GM19238 (cell line): ENCODE measurements at regions not wholly inside any gene's neighbourhood (a gene's known extent, or its start where the extent isn't known, plus 50 kb on each side); places are given as distances from the start of the nearest gene placed in this dataset.
"Not testable (repeated sequence)": the region's sequence is repeated elsewhere in the genome, so short reads cannot be mapped to it uniquely, and the experiment has no call there.

Experiments
- DNase-seq: peaks from one replicate; pipeline ENCODE4 v3.0.0; 2011; ENCODE audit warnings: low spot score; ENCODE audit not compliant: insufficient read length

DNA sequence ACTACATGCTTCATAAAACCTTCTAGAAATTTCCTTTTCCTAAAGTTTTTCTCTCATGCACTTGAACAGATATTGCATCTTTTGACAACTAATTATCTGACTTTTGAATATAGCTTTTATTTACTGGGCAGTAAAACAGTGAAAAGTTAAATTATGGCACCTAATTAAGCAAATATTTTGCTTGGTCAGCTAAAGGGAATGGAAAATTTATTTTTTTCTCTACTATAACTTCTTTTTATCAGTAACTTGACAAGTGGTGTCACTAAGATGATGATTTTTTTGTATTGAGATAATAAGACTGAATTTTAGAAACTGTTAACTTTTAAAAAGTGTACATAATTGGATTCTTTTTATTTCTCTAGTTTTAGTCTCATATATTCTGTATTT, 351.6 kb downstream of the PIK3C3 start:
- DNase-seq: no peak

DNA sequence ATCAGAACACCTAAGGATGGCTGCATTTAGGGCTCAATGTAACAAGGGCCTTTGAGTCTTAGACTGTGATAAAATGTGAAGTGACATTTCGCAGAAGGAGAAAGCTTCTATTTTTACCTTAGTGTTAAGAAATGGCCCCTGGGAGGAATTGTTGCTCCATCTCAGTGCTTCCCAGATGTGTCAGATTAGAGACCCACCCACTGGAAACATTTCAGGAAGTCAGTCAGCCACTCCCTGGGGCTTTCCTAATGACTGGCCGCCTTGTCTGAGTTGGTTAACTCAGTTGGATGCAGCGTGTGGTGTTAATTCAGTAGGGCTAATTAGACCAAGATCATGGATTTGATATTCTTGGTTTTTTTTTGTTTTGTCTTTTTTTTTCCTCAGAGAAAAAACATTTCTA, 355.9 kb downstream of the PIK3C3 start:
- no peak for DNase-seq

DNA sequence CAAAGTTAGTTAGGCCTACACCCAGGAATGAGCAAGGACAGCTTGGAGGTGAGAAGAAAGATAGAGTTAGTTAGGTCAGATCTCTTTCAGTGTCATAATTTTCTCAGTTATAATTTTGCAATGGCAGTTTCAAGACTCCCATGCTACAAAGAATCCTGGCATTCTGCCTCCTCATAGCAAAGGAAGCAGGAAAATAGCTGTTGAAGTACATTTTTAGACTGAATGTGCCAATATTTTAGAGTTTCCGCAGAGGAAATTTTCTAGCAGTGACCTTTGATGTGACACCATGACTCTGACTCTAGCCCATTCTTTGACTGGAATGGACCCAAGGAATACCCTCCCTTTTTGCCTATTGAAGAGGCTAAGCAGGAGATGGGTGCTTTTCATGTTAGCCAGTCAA, 371.7 kb downstream of the PIK3C3 start:
- no peak for DNase-seq

DNA sequence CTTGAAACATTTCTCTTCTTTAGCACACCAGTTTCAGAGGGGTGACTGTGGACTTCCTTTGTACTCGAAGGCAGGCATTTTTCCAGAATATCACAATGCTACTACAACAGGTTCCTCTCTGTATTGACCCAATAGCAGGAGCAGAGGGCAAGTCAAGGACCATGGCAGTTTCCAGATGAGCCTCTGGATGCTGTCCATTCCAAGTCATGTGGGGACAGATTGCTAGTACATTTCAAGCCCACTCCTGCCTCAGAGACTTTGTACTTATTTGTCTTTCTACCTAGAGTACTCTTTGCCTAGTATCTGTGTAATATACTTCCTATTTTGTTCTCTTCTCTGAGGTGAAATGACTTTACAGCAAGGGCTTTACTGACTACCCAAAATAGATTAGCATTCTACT, 373.9 kb downstream of the PIK3C3 start:
- DNase-seq: no peak

DNA sequence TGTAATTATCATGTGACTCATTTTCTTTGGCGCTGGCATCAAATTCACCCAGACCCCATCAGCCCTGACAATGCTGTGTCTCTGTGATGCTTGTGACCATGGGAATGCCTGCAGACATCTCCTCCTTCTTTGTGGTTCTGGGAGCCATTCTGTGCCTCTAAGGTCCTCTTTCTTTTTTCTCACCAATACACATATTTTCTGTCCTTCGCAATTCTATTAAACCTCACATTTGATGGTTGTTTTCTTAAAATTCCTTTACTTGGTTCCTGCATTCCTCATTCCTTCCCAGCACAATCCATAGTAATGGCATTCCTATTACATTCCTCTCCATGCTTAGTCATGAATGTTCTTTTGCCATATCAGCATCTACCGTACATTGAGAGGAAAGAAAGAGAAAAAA, 375.3 kb downstream of the PIK3C3 start:
- no peak for DNase-seq

DNA sequence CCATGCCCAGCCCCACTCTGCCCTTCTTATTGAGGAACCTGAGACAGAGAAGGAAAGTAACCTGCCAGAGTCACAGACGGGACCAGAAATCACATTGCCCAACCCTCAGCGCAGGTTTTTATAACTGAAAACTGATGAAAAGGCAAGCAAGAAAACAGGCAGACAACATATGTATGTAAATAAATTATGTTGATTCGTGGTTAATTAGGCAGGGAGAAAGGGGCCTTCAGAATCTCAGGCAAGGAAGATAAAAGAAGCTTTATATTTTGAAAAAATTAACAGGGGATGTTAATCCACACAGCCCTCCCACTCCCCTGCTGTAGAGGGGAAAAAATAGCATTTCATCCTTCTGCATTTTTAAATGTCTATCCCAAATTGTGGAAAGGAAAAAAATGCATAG, 378.5 kb downstream of the PIK3C3 start:
- DNase-seq: no peak

DNA sequence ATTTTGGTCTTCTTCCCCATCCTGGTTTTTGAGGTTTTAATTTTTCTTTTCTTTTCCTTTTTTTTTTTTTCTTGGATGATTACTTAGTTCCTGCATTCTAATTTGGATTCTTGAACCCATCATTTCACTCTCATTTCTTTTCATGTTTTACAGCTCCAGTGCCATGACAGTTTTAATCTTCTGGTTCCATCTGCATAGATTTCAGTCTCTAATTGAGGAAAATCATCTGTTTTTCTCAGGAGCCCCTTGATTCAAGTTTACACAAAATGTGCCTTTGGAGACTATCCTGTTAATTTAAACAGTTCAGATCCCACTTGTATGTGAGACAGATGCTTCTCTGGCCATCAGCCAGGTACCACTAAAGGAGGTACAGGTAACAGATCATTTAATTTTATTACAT, 379.9 kb downstream of the PIK3C3 start:
- no peak for DNase-seq

DNA sequence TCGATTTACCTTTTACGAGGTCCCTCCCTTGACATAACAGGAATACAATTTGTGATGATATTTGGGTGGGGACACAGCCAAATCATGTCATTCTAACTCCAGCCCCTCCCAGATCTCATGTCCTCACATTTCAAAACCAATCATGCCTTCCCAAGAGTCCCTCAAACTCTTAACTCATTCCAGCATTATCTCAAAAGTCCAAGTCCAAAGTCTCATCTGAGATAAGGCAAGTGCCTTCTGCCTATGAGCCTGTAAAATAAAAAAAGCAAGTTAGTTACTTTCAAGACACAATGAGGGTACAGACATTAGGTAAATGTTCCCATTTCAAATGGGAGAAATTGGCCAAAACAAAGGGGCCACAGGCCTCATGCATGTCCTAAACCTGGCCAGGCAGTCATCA, 381.1 kb downstream of the PIK3C3 start:
- no peak for DNase-seq

DNA sequence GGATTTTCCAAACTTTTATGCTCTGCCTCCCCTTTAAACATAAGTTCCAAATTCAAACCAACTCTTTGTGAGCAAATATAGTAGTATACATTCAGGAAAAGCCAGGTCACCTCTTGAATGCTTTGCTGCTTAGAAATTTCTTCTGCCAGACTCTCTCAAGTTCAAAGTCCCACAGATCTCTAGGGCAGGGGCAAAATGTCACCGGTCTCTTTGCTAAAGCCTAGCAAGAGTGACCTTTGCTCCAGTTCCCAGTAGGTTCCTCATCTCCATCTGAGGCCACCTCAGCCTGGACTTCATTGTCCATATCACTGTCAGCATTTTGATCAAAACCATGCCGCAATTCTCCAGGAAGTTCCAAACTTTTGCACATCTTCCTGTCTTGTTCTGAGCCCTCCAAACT, 382.3 kb downstream of the PIK3C3 start:
- DNase-seq: not testable (repeated sequence)

DNA sequence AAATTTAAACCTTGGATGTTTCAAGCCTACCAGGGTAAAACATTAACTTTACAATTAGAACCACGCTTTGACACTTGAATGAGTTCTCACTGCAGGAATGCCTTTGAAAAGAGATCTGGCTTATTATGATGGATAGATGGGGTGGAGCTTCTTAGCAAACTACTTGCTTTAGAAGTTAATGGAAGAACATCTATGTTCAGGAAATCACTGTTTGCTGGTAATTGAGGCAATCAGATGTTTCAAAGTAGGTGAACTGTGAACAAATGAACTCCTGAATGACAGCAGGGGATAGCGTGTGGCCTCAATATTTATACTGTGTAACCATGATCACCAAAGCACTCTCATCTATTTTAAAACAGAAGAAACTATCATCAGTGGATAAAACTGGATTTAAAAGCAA, 383.6 kb downstream of the PIK3C3 start:
- no peak for DNase-seq

DNA sequence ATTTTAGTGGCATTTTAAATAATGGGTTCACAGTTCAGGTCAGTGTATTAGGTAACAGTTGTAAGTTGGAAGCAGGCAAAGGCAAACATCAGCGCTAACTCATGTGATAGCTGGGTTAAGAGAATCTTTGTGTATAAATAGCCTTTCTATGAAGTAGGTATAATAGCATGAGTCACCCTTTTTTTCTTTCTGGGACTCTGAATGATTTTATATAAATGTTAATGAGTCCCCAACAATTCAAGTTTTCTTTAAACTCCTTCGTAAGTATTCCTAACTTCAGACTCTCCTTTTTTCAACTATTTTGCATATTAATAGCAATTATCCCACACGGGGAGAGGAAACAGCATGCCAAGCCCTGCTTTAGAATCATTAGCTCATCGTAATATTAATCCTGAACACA, 384.3 kb downstream of the PIK3C3 start:
- DNase-seq: no peak

DNA sequence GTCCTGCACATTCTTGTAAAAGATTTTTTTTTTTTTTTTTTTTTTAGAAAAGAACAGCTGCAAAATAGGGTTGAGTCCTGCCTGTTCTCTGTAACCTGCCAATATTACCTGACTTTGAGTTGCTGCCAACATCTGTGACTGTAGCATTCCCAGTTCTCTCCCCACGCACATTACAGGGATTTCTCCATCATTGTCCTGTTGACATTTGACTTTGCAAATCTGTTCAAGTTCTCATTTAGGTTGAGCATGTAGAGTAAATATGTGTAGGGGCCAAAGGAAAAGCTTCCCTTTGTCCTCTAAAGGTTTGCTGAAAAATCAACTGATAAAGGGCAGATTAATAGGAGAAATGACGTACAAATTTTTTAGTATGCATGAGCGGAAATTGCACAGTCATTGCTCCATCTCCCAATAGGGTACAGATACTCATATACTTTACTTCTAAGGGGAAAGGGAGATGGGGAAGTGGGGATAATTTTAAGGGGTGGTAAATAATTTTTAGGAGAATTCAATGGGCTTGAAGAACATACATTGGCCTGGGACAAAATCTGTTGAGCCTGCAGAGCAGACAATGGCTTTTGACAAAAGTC, 385.5 kb downstream of the PIK3C3 start:
- DNase-seq: no peak

DNA sequence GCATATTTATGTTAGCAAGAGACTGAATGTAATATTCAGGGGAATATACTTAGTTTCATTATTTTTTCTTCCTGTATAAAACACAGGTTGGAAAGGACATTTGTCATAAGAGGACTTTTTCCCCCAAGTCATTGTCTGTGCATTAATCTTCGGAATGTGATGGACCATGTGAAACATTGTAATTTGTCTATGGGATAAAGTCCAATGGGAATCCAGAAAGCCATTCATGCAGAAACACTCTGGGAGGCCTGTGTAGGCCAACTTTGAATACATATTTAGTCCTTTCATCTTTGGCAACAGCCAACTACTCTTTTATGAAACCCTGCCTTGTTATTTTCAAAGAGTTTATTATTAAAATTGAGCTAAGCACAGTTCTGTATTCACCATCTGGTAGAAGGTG, 386.4 kb downstream of the PIK3C3 start:
- DNase-seq: no peak

DNA sequence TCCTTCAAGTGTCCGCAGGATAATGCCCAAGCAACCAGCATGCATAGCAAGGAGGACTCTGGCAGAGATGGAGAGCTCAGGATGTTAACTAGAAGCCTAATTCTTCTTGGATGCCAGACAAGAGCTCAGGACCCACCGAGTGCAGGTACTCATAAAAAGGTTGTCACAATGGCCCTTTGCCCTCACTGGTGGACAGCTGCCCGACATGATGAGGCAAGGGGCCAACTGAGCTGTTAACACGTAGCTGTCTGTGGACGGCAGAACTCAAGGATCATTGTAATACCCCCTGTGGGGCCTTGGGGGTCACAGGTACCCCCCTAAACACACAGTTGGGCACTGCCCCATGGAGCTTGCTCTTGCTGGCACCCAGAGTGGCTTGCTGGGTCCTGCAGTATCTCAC, 393.7 kb downstream of the PIK3C3 start:
- DNase-seq: no peak

DNA sequence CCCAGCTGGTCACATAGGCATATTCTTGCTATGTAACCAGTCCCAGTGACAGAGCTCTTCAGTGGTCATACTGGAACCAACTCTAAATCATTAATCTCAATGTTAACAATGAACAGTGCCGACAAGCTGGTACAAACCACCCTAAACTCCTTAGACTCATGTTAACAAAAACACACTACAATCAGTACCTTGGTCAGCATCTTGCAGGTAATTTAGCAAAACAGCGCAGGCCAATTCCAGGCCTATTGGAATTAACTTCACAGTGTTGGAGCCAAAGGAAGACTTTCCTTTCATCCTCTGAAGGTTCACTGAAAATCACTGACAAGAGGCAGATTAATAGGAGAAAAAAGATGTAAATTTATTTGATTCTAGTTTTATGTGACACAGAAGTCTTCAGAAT, 396.4 kb downstream of the PIK3C3 start:
- DNase-seq: no peak

DNA sequence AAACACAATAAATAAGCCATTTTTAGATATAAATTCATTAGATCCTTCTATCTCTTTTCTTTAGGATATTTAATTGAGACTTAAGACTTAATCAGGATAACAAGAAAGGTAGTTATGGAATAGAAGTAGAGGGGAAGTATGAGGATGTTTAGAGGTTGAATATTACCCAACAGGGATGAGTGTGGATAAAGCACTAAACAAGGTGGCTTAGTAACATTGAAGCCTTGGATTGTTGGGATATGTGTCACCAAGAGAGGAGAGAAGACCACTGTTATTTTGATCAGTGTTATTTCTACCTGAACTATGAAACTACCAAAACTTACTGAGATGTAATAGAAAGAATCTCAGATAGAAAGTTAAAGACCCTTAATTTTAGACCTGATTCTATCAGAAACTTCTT, 405.7 kb downstream of the PIK3C3 start:
- no peak for DNase-seq

DNA sequence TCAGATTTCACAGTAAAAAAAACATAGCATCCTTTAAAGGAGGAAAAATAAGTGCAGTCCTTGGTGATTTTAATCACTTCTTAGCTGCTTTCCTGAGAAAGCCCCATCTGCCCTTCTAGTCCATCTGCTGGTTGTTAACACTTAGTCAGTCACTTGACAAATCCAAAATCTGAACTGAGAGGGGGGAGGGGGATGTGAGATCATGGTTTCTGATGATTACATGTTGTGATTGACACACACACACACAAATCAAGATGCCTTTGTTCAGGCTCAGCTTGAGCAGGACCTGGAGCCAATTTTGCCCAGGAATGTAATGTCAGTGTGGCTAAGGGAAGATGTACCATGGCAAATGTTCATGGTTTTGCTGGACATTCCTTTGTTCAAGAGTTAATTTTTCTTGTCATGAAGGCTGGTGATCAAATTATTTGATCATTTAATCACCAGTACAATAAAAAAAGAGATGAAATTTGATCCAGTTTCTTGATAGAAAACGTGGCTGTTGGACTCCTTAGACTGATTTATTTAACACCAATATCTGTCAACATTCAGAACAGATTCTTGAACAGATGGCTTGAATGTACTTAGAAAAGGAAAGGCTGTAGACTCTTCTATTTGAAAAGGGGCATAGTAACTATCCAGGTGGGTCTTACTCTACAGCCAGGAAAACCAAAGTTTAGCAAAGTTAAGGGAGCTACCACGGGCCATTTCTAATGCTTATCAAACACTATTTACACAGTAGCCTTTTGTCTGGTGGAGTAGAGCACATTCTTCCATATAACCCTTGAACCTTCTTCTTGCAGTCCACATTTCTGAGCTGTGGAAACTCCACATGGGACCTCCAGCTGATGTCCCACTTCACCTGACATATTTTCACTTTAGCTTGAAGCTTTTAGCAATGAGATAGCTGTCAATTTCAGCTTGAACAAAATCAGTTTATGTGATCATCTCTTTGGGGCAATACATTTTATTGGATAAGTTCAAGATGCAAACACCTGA, 408.7 kb downstream of the PIK3C3 start:
- no peak for DNase-seq

DNA sequence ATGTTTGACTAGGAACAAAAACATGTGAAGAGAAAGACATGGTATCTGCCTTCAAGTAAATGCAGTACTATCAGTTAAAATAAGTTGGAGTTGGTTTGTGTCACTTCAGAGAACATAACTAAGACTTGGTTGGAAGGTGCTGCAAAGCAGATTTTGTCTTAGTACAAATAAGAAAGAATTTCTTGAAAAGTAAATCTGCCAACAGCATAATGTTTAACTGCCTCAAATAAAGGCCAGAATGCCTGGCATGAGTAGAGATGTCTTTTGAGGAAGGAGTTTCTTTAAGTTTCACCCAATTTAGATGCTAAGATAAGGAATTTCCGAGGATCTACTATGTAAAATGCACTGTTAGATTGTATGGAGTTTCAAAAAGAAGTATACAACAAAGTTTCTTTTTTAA, 409.7 kb downstream of the PIK3C3 start:
- no peak for DNase-seq

DNA sequence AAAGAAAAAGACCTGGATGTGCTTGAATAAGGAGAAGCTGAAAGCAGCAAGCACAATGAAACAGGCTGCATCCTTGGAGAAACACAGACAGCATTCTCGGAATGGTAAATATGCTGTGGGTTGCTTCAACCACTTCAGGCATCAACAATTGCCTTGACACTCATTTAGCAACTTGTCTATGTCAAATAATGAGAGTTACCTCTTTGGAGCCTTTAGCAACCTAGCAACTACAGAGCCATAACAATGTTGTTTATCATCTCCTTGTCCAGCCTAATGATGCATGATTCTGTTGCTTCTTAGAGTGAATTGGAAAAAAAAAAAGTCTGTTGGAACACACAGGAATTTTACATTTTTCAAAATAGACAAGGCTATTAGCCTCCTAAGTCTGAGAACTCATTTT, 410.6 kb downstream of the PIK3C3 start:
- no peak for DNase-seq

DNA sequence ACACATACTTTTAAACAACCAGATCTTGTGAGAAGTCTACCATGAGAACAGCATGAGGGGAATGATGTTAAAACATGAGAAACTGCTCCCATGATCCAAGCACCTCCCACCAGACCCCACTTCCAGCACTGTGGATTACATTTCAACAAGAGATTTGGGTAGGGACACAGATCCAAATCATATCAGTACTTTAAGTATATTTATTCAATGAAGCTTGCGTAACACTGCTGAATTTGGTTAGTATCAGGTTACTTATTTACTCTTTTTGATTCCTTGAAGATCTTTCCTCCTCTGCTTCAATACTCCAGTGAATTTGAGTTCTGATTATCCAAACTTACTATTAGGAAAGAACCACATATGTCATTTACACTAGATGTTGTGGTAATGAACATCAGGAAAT, 418.6 kb downstream of the PIK3C3 start:
- no peak for DNase-seq

DNA sequence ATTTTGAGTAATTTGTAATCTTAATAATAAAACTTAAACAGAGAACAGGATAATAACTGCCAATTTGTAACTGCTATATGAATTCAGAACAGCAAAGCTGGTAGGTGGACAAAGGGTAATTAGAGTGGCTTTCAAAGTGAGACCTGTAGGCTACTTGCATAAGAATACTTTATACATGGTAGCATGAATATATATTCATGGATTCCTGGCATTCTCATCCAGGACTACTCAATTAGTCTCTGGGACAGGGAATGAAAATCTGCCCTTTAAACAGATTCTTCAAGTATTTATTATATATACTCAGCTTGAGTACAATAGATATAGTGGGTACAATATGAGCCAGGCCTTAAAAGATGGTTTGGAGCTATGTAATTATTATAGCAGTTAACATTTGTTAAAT, 419.9 kb downstream of the PIK3C3 start:
- DNase-seq: no peak

DNA sequence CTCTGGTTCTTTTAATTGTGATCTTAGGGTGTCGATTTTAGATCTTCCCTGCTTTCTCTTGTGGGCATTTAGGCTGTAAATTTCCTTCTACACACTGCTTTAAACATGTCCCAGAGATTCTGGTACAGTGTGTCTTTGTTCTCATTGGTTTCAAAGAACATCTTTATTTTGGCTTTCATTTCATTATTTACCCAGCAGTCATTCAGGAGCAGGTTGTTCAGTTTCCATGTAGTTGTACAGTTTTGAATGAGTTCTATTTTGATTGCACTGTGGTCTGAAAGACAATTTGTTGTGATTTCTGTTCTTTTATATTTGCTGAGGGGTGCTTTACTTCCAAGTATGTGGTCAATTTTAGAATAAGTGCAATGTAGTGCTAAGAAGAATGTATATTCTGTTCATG, 423.8 kb downstream of the PIK3C3 start:
- not testable (repeated sequence) for DNase-seq

DNA sequence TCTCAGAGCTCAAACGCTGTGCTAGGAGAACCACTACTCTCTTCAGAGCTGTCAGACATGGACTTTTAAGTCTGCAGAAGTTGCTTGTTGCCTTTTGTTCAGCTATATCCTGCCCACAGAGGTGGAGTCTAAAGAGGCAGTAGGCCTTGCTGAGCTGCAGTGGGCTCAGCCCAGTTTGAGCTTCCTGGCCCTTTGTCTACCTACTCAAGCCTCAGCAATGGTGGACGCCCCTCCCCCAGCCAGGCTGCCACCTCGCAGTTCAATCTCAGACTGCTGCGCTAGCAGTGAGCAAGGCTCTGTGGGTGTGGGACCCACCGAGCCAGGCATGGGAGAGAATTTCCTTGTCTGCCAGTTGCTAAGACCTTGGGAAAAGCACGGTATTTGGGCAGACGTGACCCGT, 426.2 kb downstream of the PIK3C3 start:
- DNase-seq: not testable (repeated sequence)
